HCT116 (cell line): ENCODE measurements at regions not wholly inside any gene's neighbourhood (a gene's known extent, or its start where the extent isn't known, plus 50 kb on each side); places are given as distances from the start of the nearest gene placed in this dataset.

Experiments
- ATAC-seq: fragments of 200-7000 bp; cut with Tn5 transposase; 2 replicates; pipeline ENCODE4 v1.9.1; 2020; ENCODE audit warnings: mild to moderate bottlenecking, moderate library complexity
- BruUV-seq: library from RNA; stranded (reverse); fragments of 400-500 nt; replicated peaks from 2 replicates; lab custom pipeline; 2021; lab: Mats Ljungman, UMichigan
- CTCF ChIA-PET: fragments of 300-600 bp; sonication (Branson Sonifier 250); formaldehyde crosslinking; loops from one replicate; lab custom pipeline; 2021; ENCODE audit warnings: antibody characterized with exemption; lab: Charles Lee
- POLR2A ChIA-PET: fragments of 300-600, 350-600 bp; sonication (Branson Sonifier 250); formaldehyde crosslinking; loops from one replicate; lab custom pipeline; 2021; ENCODE audit warnings: antibody characterized with exemption; lab: Charles Lee
- RAD21 ChIA-PET, 2 experiments: fragments of 300-600 bp; sonication (Branson Sonifier 250); formaldehyde crosslinking; loops; one replicate each; lab custom pipeline; 2023; ENCODE audit warnings: low total read pairs in 2 of 2; ENCODE audit not compliant: uncharacterized antibody in 2 of 2, unreplicated experiment in 2 of 2, low non-redundant PET in 1 of 2; lab: Charles Lee
- DNase-seq: peaks from one replicate; pipeline ENCODE4 v3.0.0-alpha.2; 2010; ENCODE audit warnings: low read depth, low spot score
- H2AFZ ChIP-seq: fragments of 200-600 bp; shearing (Covaris generic), sonication (generic); 2 replicates; pipeline ENCODE4 v1.6.1; 2017; ENCODE audit warnings: low read depth, mixed run types, mixed read lengths, antibody characterized with exemption, low read length; ENCODE audit not compliant: poor library complexity, severe bottlenecking
- H3K27ac ChIP-seq: 2 replicates; pipeline ENCODE4 v1.5.1; 2012; ENCODE audit warnings: low read depth, low read length
- H3K27me3 ChIP-seq: fragments of 200-600 bp; sonication (generic); 2 replicates; pipeline ENCODE4 v1.6.1; 2016; ENCODE audit warnings: mixed run types, low read length, mixed read lengths; ENCODE audit not compliant: insufficient read depth
- H3K36me3 ChIP-seq, 2 experiments: fragments of 200-500 bp in 1 of 2; fragments of 200-600 bp in 1 of 2; sonication (Bioruptor generic) in 1 of 2; sonication (generic) in 1 of 2; 2 replicates each; pipeline versions ENCODE4 v1.5.1 to v1.6.1; 2014 to 2016; ENCODE audit warnings: low read length in 2 of 2, inconsistent platforms in 1 of 2, mixed read lengths in 1 of 2, mixed run types in 1 of 2; ENCODE audit not compliant: insufficient read depth in 2 of 2, control insufficient read depth in 1 of 2
- H3K4me1 ChIP-seq, 2 experiments: fragments of 200-600 bp in 1 of 2; sonication (generic) in 1 of 2; 2 replicates each; pipeline versions ENCODE4 v1.5.1 to v1.6.1; 2012 to 2017; ENCODE audit warnings: low read length in 2 of 2, inconsistent platforms in 1 of 2, mild to moderate bottlenecking in 1 of 2, mixed read lengths in 1 of 2, mixed run types in 1 of 2, moderate library complexity in 1 of 2; ENCODE audit not compliant: insufficient read depth in 2 of 2, control insufficient read depth in 1 of 2
- H3K4me2 ChIP-seq: fragments of 200-600 bp; sonication (generic); 2 replicates; pipeline ENCODE4 v1.6.1; 2017; ENCODE audit warnings: mixed run types, low read length, mixed read lengths
- H3K4me3 ChIP-seq, 2 experiments: fragments of 200-600 bp in 1 of 2; sonication (generic) in 1 of 2; replicated peaks in 1 of 2; 2 replicates each; pipeline ENCODE4 v1.5.1; 2011 to 2016; ENCODE audit warnings: low read length in 2 of 2, control low read depth in 1 of 2, low read depth in 1 of 2, mild to moderate bottlenecking in 1 of 2, mixed read lengths in 1 of 2, mixed run types in 1 of 2
- H3K79me2 ChIP-seq: fragments of 200-600 bp; sonication (generic); 2 replicates; pipeline ENCODE4 v1.6.1; 2017; ENCODE audit warnings: mild to moderate bottlenecking, mixed run types, low read length, moderate library complexity, mixed read lengths; ENCODE audit not compliant: insufficient read depth
- H3K9ac ChIP-seq: fragments of 200-600 bp; sonication (generic); 2 replicates; pipeline ENCODE4 v1.6.1; 2016; ENCODE audit warnings: low read length, mixed read lengths
- H3K9me2 ChIP-seq: fragments of 200-600 bp; sonication (generic), shearing (Covaris generic); 2 replicates; pipeline ENCODE4 v1.6.1; 2017; ENCODE audit warnings: mixed run types, mild to moderate bottlenecking, moderate library complexity; ENCODE audit not compliant: insufficient read depth
- H3K9me3 ChIP-seq, 2 experiments: fragments of 200-500 bp in 1 of 2; fragments of 200-600 bp in 1 of 2; sonication (Bioruptor generic) in 1 of 2; sonication (generic) in 1 of 2; 2 replicates each; pipeline ENCODE4 v1.6.1; 2014 to 2017; ENCODE audit warnings: low read length in 2 of 2, mixed read lengths in 2 of 2, inconsistent platforms in 1 of 2, low read depth in 1 of 2, mild to moderate bottlenecking in 1 of 2, mixed run types in 1 of 2, moderate library complexity in 1 of 2; ENCODE audit not compliant: control insufficient read depth in 1 of 2, insufficient read depth in 1 of 2
- H4K20me1 ChIP-seq: fragments of 200-600 bp; sonication (generic), shearing (Covaris generic); 2 replicates; pipeline ENCODE4 v1.6.1; 2017; ENCODE audit warnings: mixed run types, mild to moderate bottlenecking, moderate library complexity; ENCODE audit not compliant: insufficient read depth
- ATF3 ChIP-seq: IDR thresholded peaks from 2 replicates; pipeline ENCODE4 v1.6.1; 2012
- CBX3 ChIP-seq: IDR thresholded peaks from 2 replicates; pipeline ENCODE4 v1.6.1; 2012; ENCODE audit warnings: low read depth
- CEBPB ChIP-seq: IDR thresholded peaks from 2 replicates; pipeline ENCODE4 v1.6.1; 2012; ENCODE audit warnings: low read depth
- CTCF ChIP-seq, 3 experiments: fragments of 200-600 bp in 1 of 3; sonication (generic) in 1 of 3; IDR thresholded peaks in 2 of 3; conservative IDR thresholded peaks in 1 of 3; 2 replicates each; pipeline ENCODE4 v1.5.1; 2012 to 2017; ENCODE audit warnings: low read depth in 2 of 3, low read length in 2 of 3, antibody characterized with exemption in 1 of 3, borderline replicate concordance in 1 of 3, control low read depth in 1 of 3, mild to moderate bottlenecking in 1 of 3, mixed read lengths in 1 of 3, mixed run types in 1 of 3, moderate library complexity in 1 of 3; ENCODE audit not compliant: insufficient read depth in 1 of 3
- ELF1 ChIP-seq: IDR thresholded peaks from 2 replicates; pipeline ENCODE4 v1.6.1; 2012; ENCODE audit warnings: low read depth, borderline replicate concordance
- EZH2 ChIP-seq: fragments of 200-600 bp; sonication (generic); IDR thresholded peaks from 2 replicates; pipeline ENCODE4 v1.6.1; 2017; ENCODE audit warnings: antibody characterized with exemption, mixed run types
- EZH2phosphoT487 ChIP-seq: fragments of 200-600 bp; IDR thresholded peaks from 2 replicates; pipeline ENCODE4 v1.6.1; 2018; ENCODE audit warnings: antibody characterized with exemption, borderline replicate concordance
- FOSL1 ChIP-seq: IDR thresholded peaks from 2 replicates; pipeline ENCODE4 v1.6.1; 2012; ENCODE audit warnings: low read depth
- JUND ChIP-seq: IDR thresholded peaks from 2 replicates; pipeline ENCODE4 v1.6.1; 2012
- POLR2A ChIP-seq: IDR thresholded peaks from 2 replicates; pipeline ENCODE4 v1.7.0; 2011; ENCODE audit warnings: borderline replicate concordance; ENCODE audit not compliant: insufficient read depth, insufficient read length; ENCODE audit errors: extremely low read depth
- POLR2AphosphoS5 ChIP-seq: IDR thresholded peaks from 2 replicates; pipeline ENCODE4 v1.6.1; 2011; ENCODE audit warnings: mild to moderate bottlenecking, low read depth, low read length, moderate library complexity
- RAD21 ChIP-seq: IDR thresholded peaks from 2 replicates; pipeline ENCODE4 v1.6.1; 2012; ENCODE audit warnings: low read depth, mild to moderate bottlenecking
- SIN3A ChIP-seq: IDR thresholded peaks from 2 replicates; pipeline ENCODE4 v1.6.1; 2012; ENCODE audit warnings: low read depth
- SP1 ChIP-seq: IDR thresholded peaks from 2 replicates; pipeline ENCODE4 v1.6.1; 2012; ENCODE audit warnings: low read depth
- SRF ChIP-seq: IDR thresholded peaks from 2 replicates; pipeline ENCODE4 v1.6.1; 2012; ENCODE audit warnings: low read depth
- TCF7L2 ChIP-seq: IDR thresholded peaks from 2 replicates; pipeline ENCODE4 v1.7.0; 2011; ENCODE audit warnings: borderline replicate concordance, inconsistent platforms; ENCODE audit not compliant: insufficient read depth, insufficient read length; ENCODE audit errors: extremely low read depth
- YY1 ChIP-seq: IDR thresholded peaks from 2 replicates; pipeline ENCODE4 v1.6.1; 2011; ENCODE audit warnings: low read length, low read depth, moderate library complexity, mild to moderate bottlenecking; ENCODE audit not compliant: insufficient replicate concordance; ENCODE audit errors: extremely low read depth
- ZBTB33 ChIP-seq: IDR thresholded peaks from 2 replicates; pipeline ENCODE4 v1.6.1; 2011; ENCODE audit warnings: mild to moderate bottlenecking, low read length, moderate library complexity; ENCODE audit not compliant: insufficient replicate concordance; ENCODE audit errors: extremely low read depth
- ZNF274 ChIP-seq: fragments of 200-500 bp; sonication (Bioruptor generic); IDR thresholded peaks from 2 replicates; pipeline ENCODE4 v1.6.1; 2014; ENCODE audit warnings: mild to moderate bottlenecking, low read depth, low read length, inconsistent platforms
- intact Hi-C: fragments of 100-400 bp; cut with micrococcal nuclease; formaldehyde crosslinking; loops from 2 replicates; pipeline ENCODE4 v1.10.0; 2022

- no peaks in the 10 kb centered on the region for H3K79me2 ChIP-seq
- H3K4me2 ChIP-seq, result no peak overlapping the region
- no peak for TF ChIP-seq POLR2AphosphoS5
- no peak for TF ChIP-seq ATF3
- TF ChIP-seq SIN3A, result no peak
- TF ChIP-seq SRF, result no peak
- TF ChIP-seq RAD21, result no peak
- TF ChIP-seq EZH2, result no peak
- TF ChIP-seq FOSL1, result no peak
- no peak for TF ChIP-seq YY1
- TF ChIP-seq CBX3, result no peak
- TF ChIP-seq JUND, result no peak
- no peak for TF ChIP-seq SP1
- no peak overlapping the region for H3K9ac ChIP-seq
- H3K4me1 ChIP-seq, result no peaks in the 10 kb centered on the region
- H3K27me3 ChIP-seq, result no peaks in the 10 kb centered on the region
- intact Hi-C loops, result no loop called here
- H3K9me2 ChIP-seq, result no peaks in the 10 kb centered on the region
- CTCF ChIA-PET, result no interaction called here
- H3K36me3 ChIP-seq, result no peaks in the 10 kb centered on the region
- ATAC-seq, result no peak
- RAD21 ChIA-PET, result no interaction called here
- no peaks in the 10 kb centered on the region for H3K9me3 ChIP-seq
- H3K4me3 ChIP-seq, result no peak overlapping the region
- no peak for DNase-seq
- H2AFZ ChIP-seq, result no peak overlapping the region
- no TSS peak for BruUV-seq
- POLR2A ChIA-PET, result no interaction called here
- H4K20me1 ChIP-seq, result no peaks in the 10 kb centered on the region
- H3K27ac ChIP-seq, result no peak overlapping the region
Observed at GRCh38 chr2:82155469-82155868, 1850.9 kb upstream of the LRRTM1 start.

GRCh38 chr2:82143343-82143742, 1838.8 kb upstream of the LRRTM1 start:
- POLR2A ChIA-PET, result no interaction called here
- no TSS peak for BruUV-seq
- Histone ChIP-seq H4K20me1 (no peaks in the 10 kb centered on the region), H3K9me3 (no peaks in the 10 kb centered on the region), H3K36me3 (no peaks in the 10 kb centered on the region), H3K4me2 (no peak overlapping the region), H3K79me2 (no peaks in the 10 kb centered on the region), H3K27me3 (no peaks in the 10 kb centered on the region), H2AFZ (no peak overlapping the region), H3K27ac (no peak overlapping the region), H3K9me2 (no peaks in the 10 kb centered on the region), H3K4me1 (peaks cover 0 to 7% of the 10 kb centered on the region in 2 experiments; a peak in 1 of 4 replicates), H3K4me3 (no peak overlapping the region), H3K9ac (no peak overlapping the region)
- DNase-seq (no peak), ATAC-seq (no peak)
- CTCF ChIA-PET, result no interaction called here
- intact Hi-C loops, result no loop called here
- RAD21 ChIA-PET, result no interaction called here
- TF ChIP-seq ELF1, result no peak
- TF ChIP-seq POLR2A, result no peak
- TF ChIP-seq SRF, result no peak
- TF ChIP-seq EZH2, result no peak
- no peak for TF ChIP-seq JUND
- TF ChIP-seq ZNF274, result no peak
- no peak for TF ChIP-seq POLR2AphosphoS5
- TF ChIP-seq EZH2phosphoT487, result no peak
- TF ChIP-seq ZBTB33, result no peak
- no peak for TF ChIP-seq YY1
- TF ChIP-seq SIN3A, result no peak
- no peak for TF ChIP-seq CEBPB
- TF ChIP-seq TCF7L2, result no peak
- no peak for TF ChIP-seq CTCF (IDR thresholded peaks at IDR 0.05 in 2 of 3, conservative IDR thresholded peaks at IDR 0.05 in 1 of 3; ENCODE audit: borderline replicate concordance in 1 of 3, insufficient read depth in 1 of 3, low read depth in 2 of 3, low read length in 2 of 3)
